ENCODE measurements at regions not wholly inside any gene's neighbourhood (a gene's known extent, or its start where the extent isn't known, plus 50 kb on each side); places are given as distances from the start of the nearest gene placed in this dataset.

- Histone ChIP-seq H3K79me2 (ENCODE audit: insufficient read depth, low read length) (no peaks in the 10 kb centered on the region), H3K9ac (ENCODE audit: low read length) (no peak overlapping the region), H3K36me3 (ENCODE audit: control insufficient read depth in 1 of 2, insufficient read depth in 2 of 2, low read length in 2 of 2) (no peaks in the 10 kb centered on the region), H3K27me3 (ENCODE audit: insufficient read depth, low read length) (no peaks in the 10 kb centered on the region), H2AFZ (ENCODE audit: low read depth, low read length, poor library complexity, severe bottlenecking) (no peak overlapping the region), H3K9me3 (ENCODE audit: control insufficient read depth in 1 of 2, insufficient read depth in 1 of 2, low read depth in 1 of 2, low read length in 2 of 2) (no peaks in the 10 kb centered on the region), H3K27ac (ENCODE audit: low read depth, low read length) (no peak overlapping the region), H3K4me3 (replicated peaks in 1 of 2; ENCODE audit: low read depth in 1 of 2, low read length in 2 of 2) (no peak overlapping the region), H4K20me1 (ENCODE audit: insufficient read depth) (no peaks in the 10 kb centered on the region), H3K9me2 (ENCODE audit: insufficient read depth) (no peaks in the 10 kb centered on the region), H3K4me2 (ENCODE audit: low read length) (no peak overlapping the region), H3K4me1 (ENCODE audit: control insufficient read depth in 1 of 2, insufficient read depth in 2 of 2, low read length in 2 of 2) (peaks cover 0 to 5% of the 10 kb centered on the region in 2 experiments; a peak in 1 of 4 replicates)
- no TSS peak for BruUV-seq (replicated peaks)
- ChIA-PET CTCF (no interaction called here), RAD21 (ENCODE audit: low non-redundant PET in 1 of 2, low total read pairs in 2 of 2, uncharacterized antibody in 2 of 2, unreplicated experiment in 2 of 2) (interaction anchor here in 1 of 2 experiments (0.6 kb wide), 1 partner anchor 30 kb away, joined by 3 read pairs; no protein-coding TSS in a partner anchor), POLR2A (no interaction called here)
- TF ChIP-seq POLR2A (IDR thresholded peaks at IDR 0.05; ENCODE audit: borderline replicate concordance, extremely low read depth, insufficient read depth, insufficient read length) (no peak), CTCF (IDR thresholded peaks at IDR 0.05 in 2 of 3, conservative IDR thresholded peaks at IDR 0.05 in 1 of 3; ENCODE audit: borderline replicate concordance in 1 of 3, insufficient read depth in 1 of 3, low read depth in 2 of 3, low read length in 2 of 3) (no peak), CBX3 (IDR thresholded peaks at IDR 0.05; ENCODE audit: low read depth) (no peak), RAD21 (IDR thresholded peaks at IDR 0.05; ENCODE audit: low read depth) (no peak), YY1 (IDR thresholded peaks at IDR 0.05; ENCODE audit: extremely low read depth, insufficient replicate concordance, low read depth, low read length) (no peak), ZBTB33 (IDR thresholded peaks at IDR 0.05; ENCODE audit: extremely low read depth, insufficient replicate concordance, low read length) (no peak), ZNF274 (IDR thresholded peaks at IDR 0.05; ENCODE audit: low read depth, low read length) (no peak)
- ATAC-seq = no peak
- no peak for DNase-seq (ENCODE audit: low read depth, low spot score)
- intact Hi-C loops (cut with micrococcal nuclease) = no loop called here
Measured at GRCh38 chr3:193837347-193837827, 244.4 kb downstream of the OPA1 start.
